Colonic mucosa (tissue), 4 donors: ENCODE measurements at regions not wholly inside any gene's neighbourhood (a gene's known extent, or its start where the extent isn't known, plus 50 kb on each side); places are given as distances from the start of the nearest gene placed in this dataset.

ENCODE experiments used
- DNase-seq: peaks from one replicate; pipeline ENCODE4 v3.0.0-alpha.2; 2020
- H3K27ac ChIP-seq: fragments of 200-600 bp; one replicate; pipeline ENCODE4 v1.8.0; 2021
- H3K27me3 ChIP-seq: fragments of 200-600 bp; one replicate; pipeline ENCODE4 v1.8.0; 2021
- H3K36me3 ChIP-seq: fragments of 200-600 bp; one replicate; pipeline ENCODE4 v1.8.0; 2021
- H3K4me1 ChIP-seq: fragments of 200-600 bp; one replicate; pipeline ENCODE4 v1.8.0; 2021; ENCODE audit warnings: mild to moderate bottlenecking
- H3K4me3 ChIP-seq: fragments of 200-600 bp; one replicate; pipeline ENCODE4 v1.8.0; 2021
- H3K9ac ChIP-seq, 2 donors: one replicate each; pipeline ENCODE4 v1.7.0; 2013; ENCODE audit warnings: control low read depth in 2 of 2, low read depth in 2 of 2, low read length in 2 of 2
- H3K9me3 ChIP-seq: fragments of 200-600 bp; one replicate; pipeline ENCODE4 v1.8.0; 2021
- CTCF ChIP-seq: fragments of 200-600 bp; IDR thresholded peaks from one replicate; pipeline ENCODE4 v1.8.0; 2022; ENCODE audit warnings: antibody characterized with exemption, mild to moderate bottlenecking
- intact Hi-C: fragments of 100-400 bp; cut with DNase I; formaldehyde crosslinking; loops from one replicate; pipeline ENCODE4 v1.14.1; 2022
- donor health status: healthy.
- donor health status: DM: no; HTN: no; CAD: no.
- donor health status: DM: no; HTN: no; CAD: no.

DNA sequence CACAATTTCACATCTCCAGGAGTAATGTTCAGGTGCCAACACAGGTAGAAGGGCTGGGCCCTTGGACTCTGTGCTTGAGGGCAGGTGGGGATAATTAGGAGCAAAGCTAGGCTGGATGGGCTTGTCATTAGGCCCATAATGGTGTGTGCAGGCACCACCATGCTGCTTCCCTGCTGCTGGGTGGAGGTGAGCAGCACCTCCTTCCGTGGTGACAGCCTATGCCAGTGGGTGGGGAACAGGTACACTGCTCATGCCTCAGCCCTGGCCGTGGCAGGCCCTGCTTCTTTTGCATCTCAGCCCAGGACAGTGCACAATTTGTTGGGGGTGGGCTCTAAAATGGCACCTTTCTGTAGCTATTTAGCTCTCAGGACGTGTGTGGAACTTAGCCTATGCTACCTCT is 955.5 kb downstream of the TMTC2 start:
- Histone ChIP-seq H3K4me1 (no peaks in the 10 kb centered on the region), H3K27ac (no peak overlapping the region), H3K9me3 (no peaks in the 10 kb centered on the region), H3K36me3 (no peaks in the 10 kb centered on the region), H3K9ac (no peak overlapping the region), H3K27me3 (no peaks in the 10 kb centered on the region), H3K4me3 (no peak overlapping the region)
- intact Hi-C loops = no loop called here
- no peak for TF ChIP-seq CTCF
- DNase-seq = no peak

- H3K4me3 ChIP-seq = no peak overlapping the region
- no peak for DNase-seq
- H3K27ac ChIP-seq = no peak overlapping the region
- no peaks in the 10 kb centered on the region for H3K36me3 ChIP-seq
- H3K9me3 ChIP-seq = no peaks in the 10 kb centered on the region
- H3K27me3 ChIP-seq = no peaks in the 10 kb centered on the region
- TF ChIP-seq CTCF = no peak
- H3K4me1 ChIP-seq = no peaks in the 10 kb centered on the region
- intact Hi-C loops = no loop called here
- no peak overlapping the region for H3K9ac ChIP-seq
Measured at GRCh38 chr12:83641789-83642188, 955.1 kb downstream of the TMTC2 start.

DNA sequence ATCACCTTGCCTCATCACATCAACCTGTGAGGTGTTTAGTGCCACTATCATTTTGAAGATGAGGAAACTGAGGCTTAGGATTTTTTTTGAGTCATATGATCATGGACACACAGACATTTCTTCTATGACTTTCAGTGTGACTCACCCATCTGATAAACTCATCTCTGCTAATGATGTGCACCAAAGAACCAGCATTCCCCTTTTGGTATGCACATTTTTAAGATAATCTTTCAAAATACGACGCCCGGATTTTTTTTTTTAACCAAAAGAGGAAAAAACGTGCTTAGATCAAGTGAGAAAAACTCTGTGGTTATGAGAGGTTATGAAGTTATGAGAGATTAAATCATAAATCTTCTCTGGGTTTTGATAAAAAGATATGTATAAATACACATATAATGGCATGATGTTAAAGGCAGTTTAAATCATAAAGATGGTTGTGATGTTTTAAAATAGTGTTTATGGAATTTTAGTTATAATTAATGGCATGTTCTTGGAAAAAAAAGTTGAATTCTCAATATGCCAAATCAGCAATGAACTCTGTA is 948.1 kb downstream of the TMTC2 start:
- Histone ChIP-seq H3K27me3 (no peaks in the 10 kb centered on the region), H3K27ac (no peak overlapping the region), H3K9ac (no peak overlapping the region), H3K4me3 (no peak overlapping the region), H3K9me3 (no peaks in the 10 kb centered on the region), H3K36me3 (no peaks in the 10 kb centered on the region), H3K4me1 (no peaks in the 10 kb centered on the region)
- no peak for DNase-seq
- intact Hi-C loops = no loop called here
- no peak for TF ChIP-seq CTCF

- Histone ChIP-seq H3K36me3 (no peaks in the 10 kb centered on the region), H3K4me3 (no peak overlapping the region), H3K9me3 (no peaks in the 10 kb centered on the region), H3K4me1 (no peaks in the 10 kb centered on the region), H3K27ac (no peak overlapping the region), H3K27me3 (no peaks in the 10 kb centered on the region), H3K9ac (no peak overlapping the region)
- intact Hi-C loops = no loop called here
- no peak for DNase-seq
- no peak for TF ChIP-seq CTCF
Measured at GRCh38 chr12:83630526-83630925, 943.8 kb downstream of the TMTC2 start.

- H3K9me3 ChIP-seq = no peaks in the 10 kb centered on the region
- DNase-seq = no peak
- H3K4me1 ChIP-seq = no peaks in the 10 kb centered on the region
- intact Hi-C loops = no loop called here
- H3K4me3 ChIP-seq = no peak overlapping the region
- no peak for TF ChIP-seq CTCF
- no peak overlapping the region for H3K27ac ChIP-seq
- H3K36me3 ChIP-seq = no peaks in the 10 kb centered on the region
- H3K27me3 ChIP-seq = no peaks in the 10 kb centered on the region
- H3K9ac ChIP-seq = no peak overlapping the region
Measured at GRCh38 chr12:83629931-83630330, 943.2 kb downstream of the TMTC2 start.

- Histone ChIP-seq H3K4me1 (no peaks in the 10 kb centered on the region), H3K27ac (no peak overlapping the region), H3K9me3 (no peaks in the 10 kb centered on the region), H3K9ac (no peak overlapping the region), H3K27me3 (no peaks in the 10 kb centered on the region), H3K4me3 (no peak overlapping the region), H3K36me3 (no peaks in the 10 kb centered on the region)
- no peak for DNase-seq
- intact Hi-C loops = no loop called here
- TF ChIP-seq CTCF = no peak
Measured at GRCh38 chr12:83622205-83622604, 935.5 kb downstream of the TMTC2 start.
